Activated CD8-positive, alpha-beta T cell treated with anti-CD3 and anti-CD28 coated beads for 36 hours (primary cell): ENCODE measurements at regions not wholly inside any gene's neighbourhood (a gene's known extent, or its start where the extent isn't known, plus 50 kb on each side); places are given as distances from the start of the nearest gene placed in this dataset.

Experiments used
- ATAC-seq: fragments of 200-7000 bp; cut with Tn5 transposase; one replicate; pipeline ENCODE4 v1.10.0; 2021; ENCODE audit warnings: mild to moderate bottlenecking, moderate library complexity
- CTCF ChIA-PET: fragments of 350-600 bp; sonication (Branson Sonifier 250); formaldehyde crosslinking; loops from one replicate; lab custom pipeline; 2021; ENCODE audit warnings: antibody characterized with exemption; lab: Charles Lee
- POLR2A ChIA-PET: fragments of 350-600 bp; sonication (Branson Sonifier 250); formaldehyde crosslinking; loops from one replicate; lab custom pipeline; 2021; ENCODE audit warnings: antibody characterized with exemption; lab: Charles Lee
- DNase-seq: peaks from one replicate; pipeline ENCODE4 v3.0.0-alpha.2; 2020
- H3K27ac Mint-ChIP-seq: one replicate; pipeline ENCODE4 v1.8.0; 2021; ENCODE audit warnings: mild to moderate bottlenecking, mixed read lengths
- H3K27me3 Mint-ChIP-seq: one replicate; pipeline ENCODE4 v1.8.0; 2021; ENCODE audit warnings: mixed read lengths
- H3K36me3 Mint-ChIP-seq: one replicate; pipeline ENCODE4 v1.8.0; 2021; ENCODE audit warnings: low read depth, mixed read lengths
- H3K4me1 Mint-ChIP-seq: one replicate; pipeline ENCODE4 v1.8.0; 2021; ENCODE audit warnings: low read depth, mixed read lengths
- H3K4me3 Mint-ChIP-seq: one replicate; pipeline ENCODE4 v1.8.0; 2021; ENCODE audit warnings: mild to moderate bottlenecking, moderate library complexity, mixed read lengths
- H3K9me3 Mint-ChIP-seq: one replicate; pipeline ENCODE4 v1.8.0; 2021; ENCODE audit warnings: mixed read lengths
- CTCF ChIP-seq: fragments of 200-600 bp; IDR thresholded peaks from one replicate; pipeline ENCODE4 v1.8.0; 2022; ENCODE audit warnings: antibody characterized with exemption, mild to moderate bottlenecking
- intact Hi-C: fragments of 100-400 bp; cut with micrococcal nuclease; formaldehyde crosslinking; loops from one replicate; pipeline ENCODE4 v1.10.0; 2022

GRCh38 chr17:14688134-14688533 lies 387.3 kb downstream of the HS3ST3B1 start:
- Mint-ChIP-seq H3K36me3 (no peaks in the 10 kb centered on the region), H3K4me1 (peaks cover under 1% of the 10 kb centered on the region), H3K27me3 (peaks cover 2% of the 10 kb centered on the region), H3K27ac (no peak overlapping the region), H3K9me3 (peaks cover 21% of the 10 kb centered on the region), H3K4me3 (no peak overlapping the region)
- DNase-seq (no peak), ATAC-seq (no peak)
- no peak for TF ChIP-seq CTCF
- intact Hi-C loops: no loop called here
- ChIA-PET POLR2A (no interaction called here), CTCF (interaction anchor here (1.1 kb wide), 1 partner anchor 13 kb away, joined by 3 read pairs; no protein-coding TSS in a partner anchor)

GRCh38 chr17:14672830-14673229 lies 371.9 kb downstream of the HS3ST3B1 start:
- CTCF ChIA-PET: no interaction called here
- no peaks in the 10 kb centered on the region for H3K36me3 Mint-ChIP-seq
- H3K27ac Mint-ChIP-seq: no peak overlapping the region
- POLR2A ChIA-PET: no interaction called here
- H3K27me3 Mint-ChIP-seq: no peaks in the 10 kb centered on the region
- peaks cover 3% of the 10 kb centered on the region for H3K9me3 Mint-ChIP-seq
- intact Hi-C loops: no loop called here
- TF ChIP-seq CTCF: no peak
- ATAC-seq: no peak
- no peak overlapping the region for H3K4me3 Mint-ChIP-seq
- H3K4me1 Mint-ChIP-seq: no peaks in the 10 kb centered on the region
- DNase-seq: no peak

GRCh38 chr17:14670861-14671260 lies 370.0 kb downstream of the HS3ST3B1 start:
- Mint-ChIP-seq H3K9me3 (no peaks in the 10 kb centered on the region), H3K27ac (no peak overlapping the region), H3K4me1 (no peaks in the 10 kb centered on the region), H3K27me3 (peaks cover 3% of the 10 kb centered on the region), H3K4me3 (no peak overlapping the region), H3K36me3 (no peaks in the 10 kb centered on the region)
- no peak for TF ChIP-seq CTCF
- CTCF ChIA-PET: no interaction called here
- POLR2A ChIA-PET: no interaction called here
- intact Hi-C loops: no loop called here
- DNase-seq (no peak), ATAC-seq (no peak)

GRCh38 chr17:14664511-14664910 lies 363.6 kb downstream of the HS3ST3B1 start:
- intact Hi-C loops: no loop called here
- Mint-ChIP-seq H3K4me3 (no peak overlapping the region), H3K27ac (no peak overlapping the region), H3K36me3 (no peaks in the 10 kb centered on the region), H3K27me3 (peaks cover 3% of the 10 kb centered on the region), H3K9me3 (no peaks in the 10 kb centered on the region), H3K4me1 (no peaks in the 10 kb centered on the region)
- DNase-seq (no peak), ATAC-seq (no peak)
- no peak for TF ChIP-seq CTCF
- ChIA-PET POLR2A (no interaction called here), CTCF (no interaction called here)

- Mint-ChIP-seq H3K27me3 (peaks cover 2% of the 10 kb centered on the region), H3K4me3 (no peak overlapping the region), H3K4me1 (no peaks in the 10 kb centered on the region), H3K9me3 (no peaks in the 10 kb centered on the region), H3K36me3 (no peaks in the 10 kb centered on the region), H3K27ac (no peak overlapping the region)
- DNase-seq (no peak), ATAC-seq (no peak)
- no peak for TF ChIP-seq CTCF
- ChIA-PET POLR2A (no interaction called here), CTCF (no interaction called here)
- intact Hi-C loops: no loop called here
These were observed 340.2 kb downstream of the HS3ST3B1 start for GRCh38 chr17:14641117-14641516.
